ENCODE measurements at regions not wholly inside any gene's neighbourhood (a gene's known extent, or its start where the extent isn't known, plus 50 kb on each side); places are given as distances from the start of the nearest gene placed in this dataset.

DNA sequence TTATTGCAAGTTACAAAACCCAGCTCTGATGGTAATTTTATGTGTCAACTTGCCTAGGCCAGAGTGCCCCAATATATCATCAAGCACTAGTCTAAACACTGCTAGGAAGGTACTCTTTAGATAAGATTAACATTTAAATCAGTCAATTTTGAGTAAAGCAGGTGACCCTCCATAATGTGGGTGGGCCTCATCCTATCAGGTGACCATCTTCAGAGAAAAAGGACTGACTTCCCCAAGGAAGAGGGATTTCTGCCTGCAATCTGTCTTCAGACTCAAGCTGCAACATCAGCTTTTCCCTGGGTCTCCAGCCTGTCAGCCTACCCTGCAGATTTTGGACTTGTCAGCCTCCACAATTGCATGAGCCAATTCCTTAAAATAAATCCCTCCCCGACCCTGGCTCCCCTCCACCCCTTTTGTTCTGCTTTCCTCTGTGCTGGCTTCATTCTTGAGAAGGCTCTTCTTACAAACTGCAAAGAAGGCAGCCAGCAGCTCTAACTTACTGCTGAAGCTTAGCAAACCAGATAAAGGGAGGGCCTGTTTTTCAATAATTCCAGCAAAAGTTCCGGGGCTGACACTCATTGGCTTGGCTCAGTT is 56.4 kb upstream of the RUNX3 start:
- Histone ChIP-seq H3K18ac (ENCODE audit: insufficient read length, low read depth, low read length) (no peak overlapping the region), H4K5ac (ENCODE audit: insufficient read length, low read depth, low read length) (no peak overlapping the region), H3K79me2 (ENCODE audit: insufficient read depth, low read length) (no peaks in the 10 kb centered on the region), H2AK5ac (ENCODE audit: insufficient read length, low read length) (no peak overlapping the region), H3K9ac (ENCODE audit: extremely low read depth, insufficient read length, low read length) (no peak overlapping the region), H3K4ac (ENCODE audit: low read depth, low read length) (no peak overlapping the region), H3K9me3 (ENCODE audit: control insufficient read depth, low read depth, low read length) (no peaks in the 10 kb centered on the region), H4K91ac (ENCODE audit: insufficient read length, low read depth, low read length) (no peak overlapping the region), H2AFZ (ENCODE audit: low read length) (no peak overlapping the region), H3K4me1 (ENCODE audit: insufficient read depth, low read length) (no peaks in the 10 kb centered on the region), H3K56ac (ENCODE audit: insufficient read length, low read depth, low read length) (no peak overlapping the region), H3K79me1 (ENCODE audit: insufficient read depth, low read depth, low read length, poor library complexity, severe bottlenecking) (no peaks in the 10 kb centered on the region), H3T11ph (ENCODE audit: low read length) (no peak overlapping the region), H3K23me2 (ENCODE audit: insufficient read length, low read depth, low read length, poor library complexity, severe bottlenecking) (no peaks in the 10 kb centered on the region), H3K27me3 (ENCODE audit: insufficient read depth, low read length) (no peaks in the 10 kb centered on the region), H2BK5ac (ENCODE audit: insufficient read length, low read length) (no peak overlapping the region), H3K14ac (ENCODE audit: insufficient read depth, low read length) (no peak overlapping the region), H4K8ac (replicated peaks; ENCODE audit: insufficient read length, low read depth, low read length) (no peak overlapping the region), H2BK15ac (ENCODE audit: low read depth, low read length) (no peak overlapping the region), H4K20me1 (ENCODE audit: control insufficient read depth, insufficient read depth, insufficient read length) (no peaks in the 10 kb centered on the region), H2BK12ac (ENCODE audit: insufficient read length, low read depth, low read length) (no peak overlapping the region), H2BK120ac (ENCODE audit: low read depth, low read length, poor library complexity, severe bottlenecking) (no peak overlapping the region), H2BK20ac (ENCODE audit: low read depth, low read length, poor library complexity, severe bottlenecking) (no peak overlapping the region), H3K27ac (ENCODE audit: insufficient read length, low read depth, low read length) (no peak overlapping the region), H3K23ac (ENCODE audit: insufficient read length, low read depth, low read length) (no peak overlapping the region), H3K4me2 (ENCODE audit: insufficient read depth, insufficient read length, low read length) (no peak overlapping the region)
- Mint-ChIP-seq H3K36me3 (ENCODE audit: insufficient read depth in 1 of 3, low read depth in 3 of 3) (no peaks in the 10 kb centered on the region), H3K27ac (peak overlapping the region in 1 of 3 experiments; percentile 49; a peak in 2 of 7 replicates), H3K27me3 (ENCODE audit: low read depth) (peaks cover 9% of the 10 kb centered on the region), H3K4me3 (no peak overlapping the region), H3K4me1 (peaks cover 14 to 24% of the 10 kb centered on the region in 2 experiments), H3K9me3 (no peaks in the 10 kb centered on the region; a peak in 1 of 5 replicates)
- DNase-seq: no peak
- TF ChIP-seq, protein P1, sequence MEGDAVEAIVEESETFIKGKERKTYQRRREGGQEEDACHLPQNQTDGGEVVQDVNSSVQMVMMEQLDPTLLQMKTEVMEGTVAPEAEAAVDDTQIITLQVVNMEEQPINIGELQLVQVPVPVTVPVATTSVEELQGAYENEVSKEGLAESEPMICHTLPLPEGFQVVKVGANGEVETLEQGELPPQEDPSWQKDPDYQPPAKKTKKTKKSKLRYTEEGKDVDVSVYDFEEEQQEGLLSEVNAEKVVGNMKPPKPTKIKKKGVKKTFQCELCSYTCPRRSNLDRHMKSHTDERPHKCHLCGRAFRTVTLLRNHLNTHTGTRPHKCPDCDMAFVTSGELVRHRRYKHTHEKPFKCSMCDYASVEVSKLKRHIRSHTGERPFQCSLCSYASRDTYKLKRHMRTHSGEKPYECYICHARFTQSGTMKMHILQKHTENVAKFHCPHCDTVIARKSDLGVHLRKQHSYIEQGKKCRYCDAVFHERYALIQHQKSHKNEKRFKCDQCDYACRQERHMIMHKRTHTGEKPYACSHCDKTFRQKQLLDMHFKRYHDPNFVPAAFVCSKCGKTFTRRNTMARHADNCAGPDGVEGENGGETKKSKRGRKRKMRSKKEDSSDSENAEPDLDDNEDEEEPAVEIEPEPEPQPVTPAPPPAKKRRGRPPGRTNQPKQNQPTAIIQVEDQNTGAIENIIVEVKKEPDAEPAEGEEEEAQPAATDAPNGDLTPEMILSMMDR (conservative IDR thresholded peaks at IDR 0.05): no peak
- no CpG with 5 or more reads among the region's 2 CpGs for WGBS (ENCODE audit: extremely low coverage, insufficient read length, low lambda C conversion rate)

Data from H9 (cell line).